B cell (primary cell): ENCODE measurements at regions not wholly inside any gene's neighbourhood (a gene's known extent, or its start where the extent isn't known, plus 50 kb on each side); places are given as distances from the start of the nearest gene placed in this dataset.

Experiments
- ATAC-seq: fragments of 200-7000 bp; cut with Tn5 transposase; one replicate; pipeline ENCODE4 v1.10.0; 2021; ENCODE audit warnings: low read depth, mild to moderate bottlenecking, moderate number of reproducible peaks, moderate library complexity
- CTCF ChIA-PET: fragments of 350-600 bp; sonication (Branson Sonifier 250); formaldehyde crosslinking; loops from one replicate; lab custom pipeline; 2021; ENCODE audit warnings: antibody characterized with exemption, inconsistent platforms; lab: Charles Lee
- POLR2A ChIA-PET: fragments of 350-600 bp; sonication (Branson Sonifier 250); formaldehyde crosslinking; loops from one replicate; lab custom pipeline; 2021; ENCODE audit warnings: antibody characterized with exemption; lab: Charles Lee
- DNase-seq: peaks from one replicate; pipeline ENCODE4 v3.0.0; 2013
- H2AFZ ChIP-seq: 2 replicates; pipeline ENCODE4 v1.6.1; 2012; ENCODE audit warnings: mild to moderate bottlenecking, low read depth, low read length; ENCODE audit not compliant: insufficient read depth, poor library complexity, severe bottlenecking
- H3K27ac ChIP-seq, 2 donors: 1 replicate in 1 of 2; 2 replicates in 1 of 2; pipeline ENCODE4 v1.5.1; 2012 to 2013; ENCODE audit warnings: low read length in 2 of 2, mild to moderate bottlenecking in 2 of 2, moderate library complexity in 1 of 2
- H3K27me3 ChIP-seq, 4 experiments: fragments of 200-600 bp in 1 of 4; sonication (generic) in 1 of 4; replicated peaks in 1 of 4; 1 replicate in 2 of 4; 2 replicates in 2 of 4; pipeline versions ENCODE4 v1.6.1 to v1.7.0; 2013 to 2016; ENCODE audit warnings: low read length in 3 of 4, mild to moderate bottlenecking in 2 of 4, mixed read lengths in 1 of 4, moderate library complexity in 1 of 4; ENCODE audit not compliant: insufficient read depth in 4 of 4, control insufficient read depth in 3 of 4; ENCODE audit errors: control extremely low read depth in 1 of 4
- H3K36me3 ChIP-seq, 2 experiments: replicated peaks in 1 of 2; 1 replicate in 1 of 2; 2 replicates in 1 of 2; pipeline versions ENCODE4 v1.6.1 to v1.7.1; 2013; ENCODE audit warnings: low read length in 1 of 2; ENCODE audit not compliant: insufficient read depth in 2 of 2, control insufficient read depth in 1 of 2; ENCODE audit errors: control extremely low read depth in 1 of 2, extremely low read depth in 1 of 2
- H3K4me1 ChIP-seq, 2 donors: fragments of 200-600 bp in 1 of 2; sonication (generic) in 1 of 2; 1 replicate in 1 of 2; 2 replicates in 1 of 2; pipeline versions ENCODE4 v1.5.1 to v1.6.1; 2013 to 2017; ENCODE audit warnings: low read length in 2 of 2; ENCODE audit not compliant: control insufficient read depth in 2 of 2, insufficient read depth in 2 of 2
- H3K4me2 ChIP-seq: replicated peaks from 2 replicates; pipeline ENCODE3; 2012; ENCODE audit warnings: mild to moderate bottlenecking, low read depth, low read length; ENCODE audit not compliant: poor library complexity, severe bottlenecking
- H3K4me3 ChIP-seq, 5 experiments: fragments of 200-600 bp in 1 of 5; sonication (generic) in 1 of 5; 1 replicate in 3 of 5; 2 replicates in 2 of 5; pipeline versions ENCODE4 v1.5.1 to v1.7.0; 2011 to 2016; ENCODE audit warnings: low read length in 4 of 5, mild to moderate bottlenecking in 4 of 5, low read depth in 2 of 5, control low read depth in 1 of 5, moderate library complexity in 1 of 5; ENCODE audit not compliant: insufficient read depth in 1 of 5; ENCODE audit errors: control extremely low read depth in 1 of 5, extremely low read depth in 1 of 5
- H3K79me2 ChIP-seq: fragments of 200-600 bp; sonication (generic); one replicate; pipeline ENCODE4 v1.6.0; 2016; ENCODE audit warnings: low read length; ENCODE audit not compliant: control insufficient read depth, insufficient read depth
- H3K9ac ChIP-seq: fragments of 200-600 bp; sonication (generic); 2 replicates; pipeline ENCODE4 v1.6.1; 2017; ENCODE audit warnings: mild to moderate bottlenecking, low read length, moderate library complexity
- H3K9me3 ChIP-seq, 3 donors: one replicate each; pipeline versions ENCODE4 v1.6.1 to v1.7.1; 2013; ENCODE audit warnings: low read length in 2 of 3; ENCODE audit not compliant: control insufficient read depth in 2 of 3, insufficient read depth in 1 of 3; ENCODE audit errors: control extremely low read depth in 1 of 3
- H4K20me1 ChIP-seq: 2 replicates; pipeline ENCODE4 v1.6.0; 2012; ENCODE audit warnings: mild to moderate bottlenecking, low read length; ENCODE audit not compliant: insufficient read depth, control insufficient read depth, poor library complexity, severe bottlenecking
- H3K27ac Mint-ChIP-seq: one replicate; pipeline ENCODE4 v1.8.0; 2021; ENCODE audit warnings: mixed read lengths
- H3K27me3 Mint-ChIP-seq: one replicate; pipeline ENCODE4 v1.8.0; 2021; ENCODE audit warnings: mixed read lengths
- H3K4me1 Mint-ChIP-seq: one replicate; pipeline ENCODE4 v1.8.0; 2021; ENCODE audit warnings: mixed read lengths
- H3K4me3 Mint-ChIP-seq: one replicate; pipeline ENCODE4 v1.8.0; 2021; ENCODE audit warnings: mixed read lengths
- H3K9me3 Mint-ChIP-seq: one replicate; pipeline ENCODE4 v1.8.0; 2022; ENCODE audit warnings: mixed read lengths; ENCODE audit not compliant: insufficient read depth
- CTCF ChIP-seq: fragments of 200-600 bp; IDR thresholded peaks from one replicate; pipeline ENCODE4 v1.8.0; 2022; ENCODE audit warnings: antibody characterized with exemption, mild to moderate bottlenecking
- EZH2 ChIP-seq: IDR thresholded peaks from 2 replicates; pipeline ENCODE4 v1.6.1; 2012; ENCODE audit warnings: borderline replicate concordance, low read depth, mild to moderate bottlenecking, moderate library complexity, low read length; ENCODE audit not compliant: insufficient read depth, poor library complexity, severe bottlenecking
- WGBS: methylation state at CpG from one replicate; pipeline ENCODE4 v1.1.5; 2013; ENCODE audit warnings: missing lambda C conversion rate; ENCODE audit not compliant: insufficient coverage; 5-methylcytosine and 5-hydroxymethylcytosine counted together
- intact Hi-C: fragments of 100-400 bp; cut with micrococcal nuclease; formaldehyde crosslinking; loops from one replicate; pipeline ENCODE4 v1.10.0; 2022

GRCh38 chr15:91717811-91718210 lies 135.7 kb upstream of the SLCO3A1 start:
- H3K9me3 ChIP-seq: no peaks in the 10 kb centered on the region
- H3K27me3 ChIP-seq: no peaks in the 10 kb centered on the region
- H3K4me3 Mint-ChIP-seq: no peak overlapping the region
- H2AFZ ChIP-seq: no peak overlapping the region
- peaks cover 8% of the 10 kb centered on the region for H3K27me3 Mint-ChIP-seq
- no peaks in the 10 kb centered on the region for H4K20me1 ChIP-seq
- POLR2A ChIA-PET: no interaction called here
- H3K27ac ChIP-seq: no peak overlapping the region
- intact Hi-C loops: no loop called here
- DNase-seq (no peak), ATAC-seq (no peak)
- H3K9ac ChIP-seq: no peak overlapping the region
- CTCF ChIA-PET: interaction anchor here (1.0 kb wide), 1 partner anchor 12 kb away, joined by 3 read pairs; no protein-coding TSS in a partner anchor
- no peaks in the 10 kb centered on the region for H3K79me2 ChIP-seq
- H3K9me3 Mint-ChIP-seq: no peaks in the 10 kb centered on the region
- H3K4me1 ChIP-seq: no peaks in the 10 kb centered on the region
- TF ChIP-seq EZH2 (no peak), CTCF (no peak)
- H3K4me2 ChIP-seq: no peak overlapping the region
- no peaks in the 10 kb centered on the region for H3K36me3 ChIP-seq
- H3K4me1 Mint-ChIP-seq: no peaks in the 10 kb centered on the region
- no peak overlapping the region for H3K4me3 ChIP-seq
- no peak overlapping the region for H3K27ac Mint-ChIP-seq
- 100% methylated on average over 2 of the region's 3 CpGs for WGBS

- no peaks in the 10 kb centered on the region for H3K36me3 ChIP-seq
- no peaks in the 10 kb centered on the region for H3K27me3 ChIP-seq
- H3K4me3 ChIP-seq: no peak overlapping the region
- no peak for DNase-seq
- Mint-ChIP-seq H3K9me3 (no peaks in the 10 kb centered on the region), H3K27ac (no peak overlapping the region), H3K4me1 (no peaks in the 10 kb centered on the region), H3K4me3 (no peak overlapping the region), H3K27me3 (no peaks in the 10 kb centered on the region)
- CTCF ChIA-PET: no interaction called here
- intact Hi-C loops: no loop called here
- POLR2A ChIA-PET: no interaction called here
- H3K9ac ChIP-seq: no peak overlapping the region
- no peak for TF ChIP-seq CTCF
- TF ChIP-seq EZH2: no peak
- no peaks in the 10 kb centered on the region for H3K79me2 ChIP-seq
- 81% methylated on average over 5 of the region's 6 CpGs for WGBS
- H3K27ac ChIP-seq: no peak overlapping the region
- no peak overlapping the region for H3K4me2 ChIP-seq
- H3K9me3 ChIP-seq: no peaks in the 10 kb centered on the region
- H3K4me1 ChIP-seq: no peaks in the 10 kb centered on the region
- no peaks in the 10 kb centered on the region for H4K20me1 ChIP-seq
- H2AFZ ChIP-seq: no peak overlapping the region
- no peak for ATAC-seq
These were observed 129.5 kb upstream of the SLCO3A1 start for GRCh38 chr15:91723959-91724358.
